NT2/D1 (cell line): ENCODE measurements at regions not wholly inside any gene's neighbourhood (a gene's known extent, or its start where the extent isn't known, plus 50 kb on each side); places are given as distances from the start of the nearest gene placed in this dataset.

ENCODE experiments used
- SUZ12 ChIP-seq: IDR thresholded peaks from 2 replicates; pipeline ENCODE4 v1.6.1; 2011; ENCODE audit not compliant: insufficient read length, insufficient read depth; ENCODE audit errors: extremely low read depth
- YY1 ChIP-seq: IDR thresholded peaks from 2 replicates; pipeline ENCODE4 v1.6.1; 2011; ENCODE audit not compliant: insufficient read length, insufficient read depth
- ZNF274 ChIP-seq: IDR thresholded peaks from 2 replicates; pipeline ENCODE4 v1.6.1; 2011; ENCODE audit warnings: mild to moderate bottlenecking, low read depth, low read length

DNA sequence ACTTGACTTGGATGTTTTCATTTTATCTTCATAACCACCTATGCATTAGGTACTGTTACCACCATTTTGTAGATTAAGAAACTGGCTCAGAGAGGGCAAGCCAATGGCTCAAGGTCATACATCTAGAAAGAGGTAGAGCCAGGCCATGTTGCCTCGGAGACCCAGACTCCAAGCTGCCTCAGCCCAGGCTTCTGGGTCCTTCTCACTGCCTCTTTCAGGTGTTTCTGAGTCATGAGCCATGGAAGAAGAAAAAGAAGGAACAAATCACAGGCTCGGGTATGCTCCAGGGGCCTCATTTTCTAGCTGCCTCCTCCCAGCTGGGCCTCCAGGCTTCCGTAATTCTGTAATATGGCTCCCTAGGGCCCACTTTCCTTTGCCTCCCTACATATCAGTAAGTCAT, 226.5 kb upstream of the TOPAZ1 start:
- TF ChIP-seq YY1, result no peak
- TF ChIP-seq SUZ12, result no peak
- no peak for TF ChIP-seq ZNF274
